ENCODE measurements at regions not wholly inside any gene's neighbourhood (a gene's known extent, or its start where the extent isn't known, plus 50 kb on each side); places are given as distances from the start of the nearest gene placed in this dataset.

DNA sequence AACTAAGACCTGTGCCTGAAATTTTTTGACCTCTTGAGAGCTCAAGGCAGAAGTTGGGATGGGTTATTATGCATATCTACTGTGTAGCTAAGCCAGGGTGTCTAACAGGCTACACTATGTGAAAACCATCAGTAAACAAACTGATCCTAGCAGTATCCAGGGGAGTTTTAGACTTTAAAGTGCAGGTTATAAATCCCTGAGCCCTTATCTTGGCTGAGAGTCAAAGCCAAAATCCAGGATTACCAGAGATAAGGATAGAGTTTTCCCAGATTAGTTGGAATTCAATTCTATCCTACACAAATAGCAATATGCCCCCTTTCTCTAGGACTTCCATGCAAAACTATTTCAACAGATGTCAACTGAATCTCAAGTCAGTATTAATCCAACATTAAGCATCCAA, 1229.7 kb downstream of the GRIK2 start:
- TF ChIP-seq POLR2AphosphoS5 (IDR thresholded peaks at IDR 0.05) (no peak), POLR2A (IDR thresholded peaks at IDR 0.05) (no peak), EP300 (IDR thresholded peaks at IDR 0.05; ENCODE audit: low read depth) (no peak)
- TF ChIP-seq, protein P1, sequence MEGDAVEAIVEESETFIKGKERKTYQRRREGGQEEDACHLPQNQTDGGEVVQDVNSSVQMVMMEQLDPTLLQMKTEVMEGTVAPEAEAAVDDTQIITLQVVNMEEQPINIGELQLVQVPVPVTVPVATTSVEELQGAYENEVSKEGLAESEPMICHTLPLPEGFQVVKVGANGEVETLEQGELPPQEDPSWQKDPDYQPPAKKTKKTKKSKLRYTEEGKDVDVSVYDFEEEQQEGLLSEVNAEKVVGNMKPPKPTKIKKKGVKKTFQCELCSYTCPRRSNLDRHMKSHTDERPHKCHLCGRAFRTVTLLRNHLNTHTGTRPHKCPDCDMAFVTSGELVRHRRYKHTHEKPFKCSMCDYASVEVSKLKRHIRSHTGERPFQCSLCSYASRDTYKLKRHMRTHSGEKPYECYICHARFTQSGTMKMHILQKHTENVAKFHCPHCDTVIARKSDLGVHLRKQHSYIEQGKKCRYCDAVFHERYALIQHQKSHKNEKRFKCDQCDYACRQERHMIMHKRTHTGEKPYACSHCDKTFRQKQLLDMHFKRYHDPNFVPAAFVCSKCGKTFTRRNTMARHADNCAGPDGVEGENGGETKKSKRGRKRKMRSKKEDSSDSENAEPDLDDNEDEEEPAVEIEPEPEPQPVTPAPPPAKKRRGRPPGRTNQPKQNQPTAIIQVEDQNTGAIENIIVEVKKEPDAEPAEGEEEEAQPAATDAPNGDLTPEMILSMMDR (IDR thresholded peaks at IDR 0.05): no peak
- Histone ChIP-seq H3K27me3 (no peaks in the 10 kb centered on the region), H3K9me3 (no peaks in the 10 kb centered on the region), H3K27ac (no peak overlapping the region), H3K4me1 (no peaks in the 10 kb centered on the region), H3K4me3 (no peak overlapping the region), H3K36me3 (no peaks in the 10 kb centered on the region)
- in situ Hi-C loops (cut with MboI; ENCODE audit: low pct_ligation_motif_present in 1 of 4, low pct_unique_long_range_greater_than_20kb in 1 of 4, low sequenced_read_pairs in 3 of 4): no loop called here
- DNase-seq: no peak
- intact Hi-C loops (cut with DNase I; ENCODE audit: low total_unique reads): no loop called here

DNA sequence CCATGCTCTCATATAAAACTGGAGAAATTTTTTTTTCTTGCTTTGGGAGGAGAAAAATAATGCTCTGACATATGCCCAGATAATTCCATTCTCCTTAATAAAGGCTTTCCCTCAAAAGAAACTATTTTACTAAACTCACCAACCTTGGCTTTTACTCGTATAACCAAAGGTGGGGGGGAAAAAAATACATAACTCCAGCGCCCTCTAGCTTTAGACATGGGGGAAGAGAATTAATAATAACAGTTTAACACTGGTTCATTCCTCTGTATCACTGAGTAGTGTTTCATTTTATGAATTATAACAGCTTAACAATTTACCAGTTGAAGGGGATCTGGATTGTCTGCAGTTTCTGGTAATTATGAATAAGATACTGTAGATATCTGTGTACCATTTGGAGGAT, 1226.1 kb downstream of the GRIK2 start:
- intact Hi-C loops (cut with DNase I; ENCODE audit: low total_unique reads) (no loop called here), in situ Hi-C loops (cut with MboI; ENCODE audit: low pct_ligation_motif_present in 1 of 4, low pct_unique_long_range_greater_than_20kb in 1 of 4, low sequenced_read_pairs in 3 of 4) (no loop called here)
- Histone ChIP-seq H3K4me3 (no peak overlapping the region), H3K36me3 (no peaks in the 10 kb centered on the region), H3K4me1 (no peaks in the 10 kb centered on the region), H3K27me3 (no peaks in the 10 kb centered on the region), H3K27ac (no peak overlapping the region), H3K9me3 (no peaks in the 10 kb centered on the region)
- DNase-seq: no peak
- WGBS, 2 donors (ENCODE audit: low coverage in 1 of 2): 0 to 1% methylated on average over 2 of the region's 2 CpGs
- no peak for TF ChIP-seq POLR2A (IDR thresholded peaks at IDR 0.05)
- TF ChIP-seq, protein P1 (IDR thresholded peaks at IDR 0.05): peak in 1 of 5 experiments; percentile 10

DNA sequence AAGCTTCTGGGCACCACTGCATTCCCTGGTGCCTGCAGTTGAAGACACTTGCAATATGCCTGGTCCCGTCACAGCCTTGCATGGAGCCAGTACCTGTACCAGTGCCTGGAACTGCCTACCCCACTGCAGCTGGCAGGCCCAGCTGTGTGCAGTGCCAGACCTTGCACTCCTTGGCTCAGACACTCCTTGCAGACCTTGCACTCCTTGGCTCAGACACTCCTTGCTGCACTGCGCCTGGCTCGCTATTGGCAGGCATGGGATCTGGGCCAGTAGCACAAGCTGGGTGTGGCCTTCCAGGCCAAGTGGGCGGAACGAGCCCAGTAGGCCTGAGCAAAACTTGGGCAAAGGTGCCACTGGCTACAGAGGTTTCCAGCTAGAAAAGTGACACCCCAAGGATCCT, 1189.1 kb downstream of the GRIK2 start:
- intact Hi-C loops (cut with DNase I; ENCODE audit: low total_unique reads): no loop called here

DNA sequence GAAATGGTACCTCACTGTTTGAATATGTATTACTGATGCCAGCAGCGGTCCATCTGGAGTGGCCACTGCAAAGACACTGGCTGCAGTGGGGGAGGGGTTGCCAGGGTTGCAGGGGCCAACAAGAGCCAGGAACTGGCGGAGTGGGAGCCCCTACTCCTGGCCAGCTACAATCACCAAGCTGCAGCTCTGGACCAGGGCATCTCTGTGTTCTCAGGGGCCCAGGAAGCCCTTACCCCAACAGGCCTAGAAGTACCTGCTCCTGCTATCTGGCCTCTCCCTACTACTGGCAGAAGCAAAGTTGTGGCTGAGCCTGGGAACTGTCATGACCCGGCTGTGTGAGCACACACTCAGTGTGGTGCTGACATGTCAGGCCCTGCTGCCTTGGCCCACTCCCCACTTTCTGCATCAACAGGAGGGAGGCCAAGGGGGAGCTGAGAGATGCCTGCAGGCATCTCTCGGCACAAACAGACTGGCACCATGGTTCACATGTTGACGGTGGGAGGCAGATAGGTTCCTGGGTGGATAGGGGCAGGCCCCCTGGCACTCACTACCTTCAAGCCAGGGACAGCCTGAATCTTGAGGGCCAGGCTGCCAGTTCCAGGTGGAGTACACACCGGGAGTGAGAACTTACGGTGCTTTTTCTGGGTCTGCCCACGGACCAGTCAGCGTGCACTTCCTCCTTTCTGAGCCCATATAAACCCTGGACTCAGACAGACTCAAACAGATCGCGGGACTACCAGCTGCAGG, 1188.0 kb downstream of the GRIK2 start:
- WGBS, 2 donors (ENCODE audit: low coverage in 1 of 2): 92 to 100% methylated on average over 1 to 11 of the region's 11 CpGs

More for the DNA sequence above, 1189.1 kb downstream of the GRIK2 start:
- H3K36me3 ChIP-seq: no peaks in the 10 kb centered on the region
- no peak overlapping the region for H3K27ac ChIP-seq
- no peak overlapping the region for H3K4me3 ChIP-seq
- no peaks in the 10 kb centered on the region for H3K9me3 ChIP-seq
- DNase-seq: no peak
- in situ Hi-C loops (cut with MboI; ENCODE audit: low pct_ligation_motif_present in 1 of 4, low pct_unique_long_range_greater_than_20kb in 1 of 4, low sequenced_read_pairs in 3 of 4): no loop called here
- no peaks in the 10 kb centered on the region for H3K27me3 ChIP-seq
- no peak for TF ChIP-seq POLR2A (IDR thresholded peaks at IDR 0.05)
- TF ChIP-seq POLR2AphosphoS5 (IDR thresholded peaks at IDR 0.05): no peak
- TF ChIP-seq EP300 (IDR thresholded peaks at IDR 0.05; ENCODE audit: low read depth): no peak
- TF ChIP-seq, protein P1 (IDR thresholded peaks at IDR 0.05): no peak
- WGBS, 2 donors (ENCODE audit: low coverage in 1 of 2): 79% methylated on average over 5 of the region's 5 CpGs; no CpG with 5 or more reads in 1 of the 2 donors
- no peaks in the 10 kb centered on the region for H3K4me1 ChIP-seq

More for the DNA sequence above, 1188.0 kb downstream of the GRIK2 start:
- DNase-seq: no peak
- Histone ChIP-seq H3K27me3 (no peaks in the 10 kb centered on the region), H3K27ac (no peak overlapping the region), H3K36me3 (no peaks in the 10 kb centered on the region), H3K9me3 (no peaks in the 10 kb centered on the region), H3K4me1 (no peaks in the 10 kb centered on the region), H3K4me3 (no peak overlapping the region)
- intact Hi-C loops (cut with DNase I; ENCODE audit: low total_unique reads): no loop called here
- TF ChIP-seq, protein P1 (IDR thresholded peaks at IDR 0.05): no peak
- in situ Hi-C loops (cut with MboI; ENCODE audit: low pct_ligation_motif_present in 1 of 4, low pct_unique_long_range_greater_than_20kb in 1 of 4, low sequenced_read_pairs in 3 of 4): no loop called here
